ENCODE measurements at regions not wholly inside any gene's neighbourhood (a gene's known extent, or its start where the extent isn't known, plus 50 kb on each side); places are given as distances from the start of the nearest gene placed in this dataset.

GRCh38 chr20:6863355-6863754 is 95.9 kb downstream of the BMP2 start:
- no peak for DNase-seq
- Mint-ChIP-seq H3K27me3 (ENCODE audit: unreplicated experiment) (no peaks in the 10 kb centered on the region), H3K4me3 (ENCODE audit: unreplicated experiment) (no peak overlapping the region), H3K36me3 (ENCODE audit: unreplicated experiment) (no peaks in the 10 kb centered on the region), H3K27ac (ENCODE audit: unreplicated experiment) (no peak overlapping the region), H3K9me3 (ENCODE audit: unreplicated experiment) (no peaks in the 10 kb centered on the region), H3K4me1 (ENCODE audit: low read depth, unreplicated experiment) (peaks cover 3% of the 10 kb centered on the region)
- TF ChIP-seq CTCF (IDR thresholded peaks at IDR 0.05; ENCODE audit: partially characterized antibody, unreplicated experiment), result no peak

GRCh38 chr20:6863798-6864201 is 96.3 kb downstream of the BMP2 start:
- H3K4me3 Mint-ChIP-seq (ENCODE audit: unreplicated experiment), result no peak overlapping the region
- TF ChIP-seq CTCF (IDR thresholded peaks at IDR 0.05; ENCODE audit: partially characterized antibody, unreplicated experiment), result no peak
- H3K9me3 Mint-ChIP-seq (ENCODE audit: unreplicated experiment), result no peaks in the 10 kb centered on the region
- H3K36me3 Mint-ChIP-seq (ENCODE audit: unreplicated experiment), result no peaks in the 10 kb centered on the region
- no peak overlapping the region for H3K27ac Mint-ChIP-seq (ENCODE audit: unreplicated experiment)
- H3K27me3 Mint-ChIP-seq (ENCODE audit: unreplicated experiment), result no peaks in the 10 kb centered on the region
- DNase-seq, result no peak
- H3K4me1 Mint-ChIP-seq (ENCODE audit: low read depth, unreplicated experiment), result peaks cover 3% of the 10 kb centered on the region

GRCh38 chr20:6864740-6865139 is 97.3 kb downstream of the BMP2 start:
- no peak overlapping the region for H3K4me3 Mint-ChIP-seq (ENCODE audit: unreplicated experiment)
- no peak overlapping the region for H3K27ac Mint-ChIP-seq (ENCODE audit: unreplicated experiment)
- TF ChIP-seq CTCF (IDR thresholded peaks at IDR 0.05; ENCODE audit: partially characterized antibody, unreplicated experiment), result no peak
- H3K36me3 Mint-ChIP-seq (ENCODE audit: unreplicated experiment), result no peaks in the 10 kb centered on the region
- no peak for DNase-seq
- no peaks in the 10 kb centered on the region for H3K9me3 Mint-ChIP-seq (ENCODE audit: unreplicated experiment)
- H3K4me1 Mint-ChIP-seq (ENCODE audit: low read depth, unreplicated experiment), result no peaks in the 10 kb centered on the region
- no peaks in the 10 kb centered on the region for H3K27me3 Mint-ChIP-seq (ENCODE audit: unreplicated experiment)

- H3K9me3 Mint-ChIP-seq (ENCODE audit: unreplicated experiment), result no peaks in the 10 kb centered on the region
- H3K27me3 Mint-ChIP-seq (ENCODE audit: unreplicated experiment), result no peaks in the 10 kb centered on the region
Observed at GRCh38 chr20:6866741-6867140, 99.3 kb downstream of the BMP2 start.

GRCh38 chr20:6868861-6869260 is 101.4 kb downstream of the BMP2 start:
- Mint-ChIP-seq H3K27me3 (ENCODE audit: unreplicated experiment) (no peaks in the 10 kb centered on the region), H3K36me3 (ENCODE audit: unreplicated experiment) (no peaks in the 10 kb centered on the region), H3K4me3 (ENCODE audit: unreplicated experiment) (no peak overlapping the region), H3K9me3 (ENCODE audit: unreplicated experiment) (no peaks in the 10 kb centered on the region), H3K27ac (ENCODE audit: unreplicated experiment) (no peak overlapping the region), H3K4me1 (ENCODE audit: low read depth, unreplicated experiment) (no peaks in the 10 kb centered on the region)
- no peak for DNase-seq
- TF ChIP-seq CTCF (IDR thresholded peaks at IDR 0.05; ENCODE audit: partially characterized antibody, unreplicated experiment), result no peak

More at GRCh38 chr20:6866741-6867140, 99.3 kb downstream of the BMP2 start:
- H3K36me3 Mint-ChIP-seq (ENCODE audit: unreplicated experiment), result no peaks in the 10 kb centered on the region
- H3K4me1 Mint-ChIP-seq (ENCODE audit: low read depth, unreplicated experiment), result no peaks in the 10 kb centered on the region
- H3K27ac Mint-ChIP-seq (ENCODE audit: unreplicated experiment), result no peak overlapping the region
- DNase-seq, result no peak
- TF ChIP-seq CTCF (IDR thresholded peaks at IDR 0.05; ENCODE audit: partially characterized antibody, unreplicated experiment), result no peak
- no peak overlapping the region for H3K4me3 Mint-ChIP-seq (ENCODE audit: unreplicated experiment)
